SK-N-SH treated with all-trans-retinoic acid at 6 μM for 48 hours (cell line): ENCODE measurements at regions not wholly inside any gene's neighbourhood (a gene's known extent, or its start where the extent isn't known, plus 50 kb on each side); places are given as distances from the start of the nearest gene placed in this dataset.

Experiments used
- CSDC2 ChIP-seq: fragments of 250-450 bp; sonication (Bioruptor Pico); IDR thresholded peaks from 2 replicates; pipeline ENCODE4 v1.5.0; 2020; ENCODE audit warnings: mild to moderate bottlenecking, moderate library complexity
- GLIS3 ChIP-seq: fragments of 250-450 bp; sonication (Bioruptor Pico); IDR thresholded peaks from 2 replicates; pipeline ENCODE4 v1.5.0; 2020; ENCODE audit warnings: mild to moderate bottlenecking, moderate library complexity
- OSR1 ChIP-seq: fragments of 250-450 bp; sonication (Bioruptor Pico); IDR thresholded peaks from 2 replicates; pipeline ENCODE4 v1.8.0; 2022; ENCODE audit warnings: moderate library complexity, mild to moderate bottlenecking, inconsistent platforms
- PPARA ChIP-seq: fragments of 250-450 bp; sonication (Bioruptor Pico); IDR thresholded peaks from 2 replicates; pipeline ENCODE4 v1.5.0; 2020; ENCODE audit warnings: mild to moderate bottlenecking, borderline replicate concordance
- RARB ChIP-seq: fragments of 250-450 bp; sonication (Bioruptor Pico); IDR thresholded peaks from 2 replicates; pipeline ENCODE4 v1.8.0; 2021; ENCODE audit warnings: mild to moderate bottlenecking, moderate library complexity
- SNAI2 ChIP-seq: fragments of 250-450 bp; sonication (Bioruptor Pico); IDR thresholded peaks from 2 replicates; pipeline ENCODE4 v1.5.0; 2020; ENCODE audit warnings: mild to moderate bottlenecking, moderate library complexity
- TOX ChIP-seq: fragments of 250-450 bp; sonication (Bioruptor Pico); IDR thresholded peaks from 2 replicates; pipeline ENCODE4 v1.8.0; 2021; ENCODE audit warnings: mild to moderate bottlenecking, moderate library complexity, borderline replicate concordance
- ZFP30 ChIP-seq: fragments of 450-650 bp; formaldehyde crosslinking; IDR thresholded peaks from 2 replicates; pipeline ENCODE4 v1.5.0; 2022; ENCODE audit warnings: mild to moderate bottlenecking, moderate library complexity
- TF ChIP-seq, protein P1 (sequence below): fragments of 250-450 bp; sonication (Bioruptor Pico); IDR thresholded peaks from 2 replicates; pipeline ENCODE4 v1.8.0; 2020; ENCODE audit warnings: mild to moderate bottlenecking, moderate library complexity, borderline replicate concordance

DNA sequence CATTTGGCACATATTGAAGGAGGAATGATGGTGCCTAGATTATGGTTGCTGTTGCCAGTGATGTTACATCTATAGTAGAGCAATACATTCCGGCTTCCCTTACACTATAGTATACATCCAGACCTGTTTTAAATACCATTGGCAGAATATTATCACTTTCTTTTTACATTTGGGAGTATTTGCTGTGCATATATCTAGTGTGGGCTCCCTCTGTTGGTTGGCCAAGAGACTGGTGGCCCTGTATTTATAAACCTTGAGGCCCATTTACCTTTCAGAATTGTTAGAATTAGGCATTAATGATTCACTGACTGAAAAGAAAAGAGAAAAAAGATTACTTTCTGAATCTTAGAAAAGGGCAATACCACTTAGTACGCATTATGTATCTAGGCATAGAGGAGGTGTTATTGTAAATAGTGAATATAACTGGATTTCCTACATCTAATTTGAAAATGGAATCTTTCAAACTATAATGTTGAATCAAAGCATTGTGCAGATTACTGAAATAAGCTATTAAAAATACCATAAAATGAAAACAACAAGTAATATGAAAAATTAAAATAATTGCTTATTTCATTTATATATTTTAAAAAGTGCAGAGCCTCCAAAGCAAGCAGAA, 628.8 kb upstream of the MAN1A1 start:
- TF ChIP-seq, protein P1, sequence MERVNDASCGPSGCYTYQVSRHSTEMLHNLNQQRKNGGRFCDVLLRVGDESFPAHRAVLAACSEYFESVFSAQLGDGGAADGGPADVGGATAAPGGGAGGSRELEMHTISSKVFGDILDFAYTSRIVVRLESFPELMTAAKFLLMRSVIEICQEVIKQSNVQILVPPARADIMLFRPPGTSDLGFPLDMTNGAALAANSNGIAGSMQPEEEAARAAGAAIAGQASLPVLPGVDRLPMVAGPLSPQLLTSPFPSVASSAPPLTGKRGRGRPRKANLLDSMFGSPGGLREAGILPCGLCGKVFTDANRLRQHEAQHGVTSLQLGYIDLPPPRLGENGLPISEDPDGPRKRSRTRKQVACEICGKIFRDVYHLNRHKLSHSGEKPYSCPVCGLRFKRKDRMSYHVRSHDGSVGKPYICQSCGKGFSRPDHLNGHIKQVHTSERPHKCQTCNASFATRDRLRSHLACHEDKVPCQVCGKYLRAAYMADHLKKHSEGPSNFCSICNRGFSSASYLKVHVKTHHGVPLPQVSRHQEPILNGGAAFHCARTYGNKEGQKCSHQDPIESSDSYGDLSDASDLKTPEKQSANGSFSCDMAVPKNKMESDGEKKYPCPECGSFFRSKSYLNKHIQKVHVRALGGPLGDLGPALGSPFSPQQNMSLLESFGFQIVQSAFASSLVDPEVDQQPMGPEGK: no peak
- no peak for TF ChIP-seq CSDC2 (CRISPR knock-in tag)
- no peak for TF ChIP-seq OSR1 (CRISPR knock-in tag)
- TF ChIP-seq PPARA (CRISPR knock-in tag): no peak
- TF ChIP-seq ZFP30 (CRISPR knock-in tag): no peak
- no peak for TF ChIP-seq SNAI2 (CRISPR knock-in tag)
- no peak for TF ChIP-seq RARB (CRISPR knock-in tag)
- TF ChIP-seq GLIS3: no peak
- no peak for TF ChIP-seq TOX (CRISPR knock-in tag)
